ENCODE measurements at regions not wholly inside any gene's neighbourhood (a gene's known extent, or its start where the extent isn't known, plus 50 kb on each side); places are given as distances from the start of the nearest gene placed in this dataset.

GRCh38 chr15:39198044-39199000, 382.6 kb upstream of the THBS1 start:
- TF ChIP-seq, protein P1, sequence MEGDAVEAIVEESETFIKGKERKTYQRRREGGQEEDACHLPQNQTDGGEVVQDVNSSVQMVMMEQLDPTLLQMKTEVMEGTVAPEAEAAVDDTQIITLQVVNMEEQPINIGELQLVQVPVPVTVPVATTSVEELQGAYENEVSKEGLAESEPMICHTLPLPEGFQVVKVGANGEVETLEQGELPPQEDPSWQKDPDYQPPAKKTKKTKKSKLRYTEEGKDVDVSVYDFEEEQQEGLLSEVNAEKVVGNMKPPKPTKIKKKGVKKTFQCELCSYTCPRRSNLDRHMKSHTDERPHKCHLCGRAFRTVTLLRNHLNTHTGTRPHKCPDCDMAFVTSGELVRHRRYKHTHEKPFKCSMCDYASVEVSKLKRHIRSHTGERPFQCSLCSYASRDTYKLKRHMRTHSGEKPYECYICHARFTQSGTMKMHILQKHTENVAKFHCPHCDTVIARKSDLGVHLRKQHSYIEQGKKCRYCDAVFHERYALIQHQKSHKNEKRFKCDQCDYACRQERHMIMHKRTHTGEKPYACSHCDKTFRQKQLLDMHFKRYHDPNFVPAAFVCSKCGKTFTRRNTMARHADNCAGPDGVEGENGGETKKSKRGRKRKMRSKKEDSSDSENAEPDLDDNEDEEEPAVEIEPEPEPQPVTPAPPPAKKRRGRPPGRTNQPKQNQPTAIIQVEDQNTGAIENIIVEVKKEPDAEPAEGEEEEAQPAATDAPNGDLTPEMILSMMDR (IDR thresholded peaks at IDR 0.05), result peak in 3 of 6 experiments; percentile 16 to 50 (median 36)
- TF ChIP-seq POLR2A (IDR thresholded peaks at IDR 0.05), result no peak
